D341Med (cell line): ENCODE measurements at regions not wholly inside any gene's neighbourhood (a gene's known extent, or its start where the extent isn't known, plus 50 kb on each side); places are given as distances from the start of the nearest gene placed in this dataset.

Source experiments
- DNase-seq: peaks from one replicate; pipeline ENCODE4 v3.0.0; 2012; ENCODE audit warnings: low spot score

GRCh38 chr18:39513186-39513585, 1947.6 kb upstream of the CELF4 start:
- DNase-seq = no peak

GRCh38 chr18:39506581-39507330, 1941.2 kb upstream of the CELF4 start:
- no peak for DNase-seq

- no peak for DNase-seq
Observed at GRCh38 chr18:39500306-39500705, 1934.7 kb upstream of the CELF4 start.

GRCh38 chr18:39497821-39498220, 1932.2 kb upstream of the CELF4 start:
- no peak for DNase-seq

- no peak for DNase-seq
Observed at GRCh38 chr18:39496986-39497385, 1931.4 kb upstream of the CELF4 start.

- no peak for DNase-seq
Observed at GRCh38 chr18:39494211-39494896, 1928.8 kb upstream of the CELF4 start.

- DNase-seq = no peak
Observed at GRCh38 chr18:39491408-39491807, 1925.8 kb upstream of the CELF4 start.

- DNase-seq = no peak
Observed at GRCh38 chr18:39489431-39489830, 1923.8 kb upstream of the CELF4 start.

GRCh38 chr18:39487932-39488331, 1922.3 kb upstream of the CELF4 start:
- DNase-seq = no peak

GRCh38 chr18:39486268-39486667, 1920.7 kb upstream of the CELF4 start:
- no peak for DNase-seq

- DNase-seq = no peak
Observed at GRCh38 chr18:39485696-39486095, 1920.1 kb upstream of the CELF4 start.

GRCh38 chr18:39481281-39481680, 1915.7 kb upstream of the CELF4 start:
- no peak for DNase-seq

GRCh38 chr18:39480494-39481195, 1915.0 kb upstream of the CELF4 start:
- no peak for DNase-seq

- DNase-seq = no peak
Observed at GRCh38 chr18:39464006-39464405, 1898.4 kb upstream of the CELF4 start.

GRCh38 chr18:39462436-39462835, 1896.8 kb upstream of the CELF4 start:
- DNase-seq = no peak

- DNase-seq = no peak
Observed at GRCh38 chr18:39460136-39460535, 1894.5 kb upstream of the CELF4 start.

GRCh38 chr18:39455285-39455684, 1889.7 kb upstream of the CELF4 start:
- no peak for DNase-seq

GRCh38 chr18:39454866-39455265, 1889.3 kb upstream of the CELF4 start:
- DNase-seq = no peak

- DNase-seq = no peak
Observed at GRCh38 chr18:39453882-39454281, 1888.3 kb upstream of the CELF4 start.

- DNase-seq = no peak
Observed at GRCh38 chr18:39453356-39453755, 1887.8 kb upstream of the CELF4 start.

- DNase-seq = no peak
Observed at GRCh38 chr18:39450958-39451357, 1885.4 kb upstream of the CELF4 start.

- no peak for DNase-seq
Observed at GRCh38 chr18:39449566-39449965, 1884.0 kb upstream of the CELF4 start.

GRCh38 chr18:39448942-39449341, 1883.3 kb upstream of the CELF4 start:
- no peak for DNase-seq
